Hepatocyte (in vitro differentiated cells): ENCODE measurements at regions not wholly inside any gene's neighbourhood (a gene's known extent, or its start where the extent isn't known, plus 50 kb on each side); places are given as distances from the start of the nearest gene placed in this dataset.

Source experiments
- EZH2 ChIP-seq: fragments of 200-600 bp; sonication (generic); IDR thresholded peaks from 2 replicates; pipeline ENCODE4 v1.6.1; 2016; ENCODE audit warnings: antibody characterized with exemption, mild to moderate bottlenecking, borderline replicate concordance
- EZH2phosphoT487 ChIP-seq: fragments of 200-600 bp; sonication (generic); IDR thresholded peaks from one replicate; pipeline ENCODE4 v1.6.1; 2018; ENCODE audit warnings: antibody characterized with exemption, mild to moderate bottlenecking, low read depth, moderate library complexity; ENCODE audit not compliant: unreplicated experiment, severe bottlenecking
- TF ChIP-seq, protein P1 (sequence below): fragments of 200-600 bp; sonication (generic); IDR thresholded peaks from 2 replicates; pipeline ENCODE4 v1.5.1; 2016; ENCODE audit warnings: antibody characterized with exemption, mild to moderate bottlenecking; ENCODE audit not compliant: poor library complexity

DNA sequence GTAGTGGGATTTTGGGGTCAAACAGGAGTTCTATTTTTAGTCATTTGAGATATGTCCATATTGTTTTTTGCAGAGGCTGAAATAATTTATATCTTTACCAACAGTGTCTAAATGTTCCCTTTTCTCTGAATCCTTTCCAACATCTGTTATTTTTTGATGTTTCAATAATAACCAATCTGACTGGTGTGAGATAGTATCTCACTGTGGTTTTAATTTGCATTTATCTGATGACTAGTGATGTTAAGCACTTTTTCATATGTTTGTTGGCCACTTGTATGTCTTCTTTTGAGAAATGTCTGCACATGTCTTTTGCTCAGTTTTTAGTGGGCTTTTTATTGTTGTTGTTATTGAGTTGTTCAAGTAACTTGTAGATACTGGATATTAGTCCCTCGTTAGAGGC lies 1325.0 kb downstream of the BRINP3 start:
- TF ChIP-seq, protein P1, sequence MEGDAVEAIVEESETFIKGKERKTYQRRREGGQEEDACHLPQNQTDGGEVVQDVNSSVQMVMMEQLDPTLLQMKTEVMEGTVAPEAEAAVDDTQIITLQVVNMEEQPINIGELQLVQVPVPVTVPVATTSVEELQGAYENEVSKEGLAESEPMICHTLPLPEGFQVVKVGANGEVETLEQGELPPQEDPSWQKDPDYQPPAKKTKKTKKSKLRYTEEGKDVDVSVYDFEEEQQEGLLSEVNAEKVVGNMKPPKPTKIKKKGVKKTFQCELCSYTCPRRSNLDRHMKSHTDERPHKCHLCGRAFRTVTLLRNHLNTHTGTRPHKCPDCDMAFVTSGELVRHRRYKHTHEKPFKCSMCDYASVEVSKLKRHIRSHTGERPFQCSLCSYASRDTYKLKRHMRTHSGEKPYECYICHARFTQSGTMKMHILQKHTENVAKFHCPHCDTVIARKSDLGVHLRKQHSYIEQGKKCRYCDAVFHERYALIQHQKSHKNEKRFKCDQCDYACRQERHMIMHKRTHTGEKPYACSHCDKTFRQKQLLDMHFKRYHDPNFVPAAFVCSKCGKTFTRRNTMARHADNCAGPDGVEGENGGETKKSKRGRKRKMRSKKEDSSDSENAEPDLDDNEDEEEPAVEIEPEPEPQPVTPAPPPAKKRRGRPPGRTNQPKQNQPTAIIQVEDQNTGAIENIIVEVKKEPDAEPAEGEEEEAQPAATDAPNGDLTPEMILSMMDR: no peak
- TF ChIP-seq EZH2phosphoT487 (no peak), EZH2 (no peak)
